A673 (cell line): ENCODE measurements at regions not wholly inside any gene's neighbourhood (a gene's known extent, or its start where the extent isn't known, plus 50 kb on each side); places are given as distances from the start of the nearest gene placed in this dataset.

Experiments used
- BruUV-seq: library from RNA; stranded (reverse); fragments of 400-500 nt; replicated peaks from 2 replicates; lab custom pipeline; 2021; lab: Mats Ljungman, UMichigan
- CTCF ChIA-PET: fragments of 300-600 bp; sonication (Branson Sonifier 250); formaldehyde crosslinking; loops from one replicate; lab custom pipeline; 2022; ENCODE audit warnings: antibody characterized with exemption; lab: Charles Lee
- POLR2A ChIA-PET: fragments of 300-600 bp; sonication (Branson Sonifier 250); formaldehyde crosslinking; loops from one replicate; lab custom pipeline; 2022; ENCODE audit warnings: antibody characterized with exemption; ENCODE audit not compliant: low non-redundant PET; lab: Charles Lee
- DNase-seq: peaks from one replicate; pipeline ENCODE4 v3.0.0-alpha.2; 2015; ENCODE audit warnings: low spot score
- H3K27ac ChIP-seq: fragments of 200-600 bp; sonication (generic); 2 replicates; pipeline ENCODE4 v1.5.1; 2016; ENCODE audit warnings: mixed run types, low read depth, mild to moderate bottlenecking, mixed read lengths, antibody characterized with exemption, low read length; ENCODE audit not compliant: poor library complexity, severe bottlenecking
- H3K27me3 ChIP-seq: fragments of 200-600 bp; sonication (generic); replicated peaks from 2 replicates; pipeline ENCODE4 v1.6.1; 2017; ENCODE audit warnings: mixed run types, low read depth, mild to moderate bottlenecking, mixed read lengths, antibody characterized with exemption, low read length; ENCODE audit not compliant: insufficient read depth, poor library complexity
- H3K36me3 ChIP-seq: fragments of 200-600 bp; sonication (generic); 2 replicates; pipeline ENCODE4 v1.6.1; 2016; ENCODE audit warnings: mixed run types, mild to moderate bottlenecking, mixed read lengths, antibody characterized with exemption, low read length; ENCODE audit not compliant: insufficient read depth, poor library complexity, severe bottlenecking
- H3K4me1 ChIP-seq: fragments of 200-600 bp; sonication (generic); 2 replicates; pipeline ENCODE4 v1.6.1; 2017; ENCODE audit warnings: mixed run types, mild to moderate bottlenecking, mixed read lengths, antibody characterized with exemption, low read length; ENCODE audit not compliant: insufficient read depth, poor library complexity, severe bottlenecking
- H3K4me3 ChIP-seq: fragments of 200-600 bp; sonication (generic); 2 replicates; pipeline ENCODE4 v1.5.1; 2016; ENCODE audit warnings: low read depth, mixed run types, mild to moderate bottlenecking, mixed read lengths, low read length; ENCODE audit not compliant: poor library complexity, severe bottlenecking
- H3K9me3 ChIP-seq: fragments of 200-600 bp; sonication (generic); 2 replicates; pipeline ENCODE4 v1.6.1; 2016; ENCODE audit warnings: mixed run types, low read depth, mild to moderate bottlenecking, mixed read lengths, antibody characterized with exemption, low read length; ENCODE audit not compliant: poor library complexity, severe bottlenecking
- CTCF ChIP-seq: fragments of 300-800, 200-600 bp; sonication (generic); conservative IDR thresholded peaks from 2 replicates; pipeline ENCODE4 v1.5.1; 2017; ENCODE audit warnings: low read depth, mild to moderate bottlenecking, antibody characterized with exemption, low read length, moderate library complexity, mixed read lengths
- EZH2 ChIP-seq: fragments of 200-600 bp; sonication (generic); IDR thresholded peaks from 2 replicates; pipeline ENCODE4 v1.6.1; 2017; ENCODE audit warnings: borderline replicate concordance, low read depth, mild to moderate bottlenecking, mixed read lengths, antibody characterized with exemption, low read length; ENCODE audit not compliant: poor library complexity, severe bottlenecking
- intact Hi-C: fragments of 100-400 bp; cut with micrococcal nuclease; formaldehyde crosslinking; loops from one replicate; pipeline ENCODE4 v1.10.0; 2022; ENCODE audit not compliant: unreplicated experiment

- Histone ChIP-seq H3K36me3 (no peaks in the 10 kb centered on the region), H3K4me3 (no peak overlapping the region), H3K27me3 (no peaks in the 10 kb centered on the region), H3K9me3 (no peaks in the 10 kb centered on the region), H3K27ac (no peak overlapping the region), H3K4me1 (no peaks in the 10 kb centered on the region)
- BruUV-seq, result no TSS peak
- TF ChIP-seq CTCF (no peak), EZH2 (no peak)
- ChIA-PET POLR2A (no interaction called here), CTCF (no interaction called here)
- intact Hi-C loops, result no loop called here
- DNase-seq, result no peak
Measured at GRCh38 chr14:58813745-58814144, 176.0 kb downstream of the DACT1 start.

- no peak for TF ChIP-seq CTCF
- TF ChIP-seq EZH2, result no peak
- Histone ChIP-seq H3K36me3 (no peaks in the 10 kb centered on the region), H3K4me1 (no peaks in the 10 kb centered on the region), H3K27me3 (no peaks in the 10 kb centered on the region), H3K9me3 (no peaks in the 10 kb centered on the region), H3K4me3 (no peak overlapping the region), H3K27ac (no peak overlapping the region)
- CTCF ChIA-PET, result no interaction called here
- intact Hi-C loops, result no loop called here
- DNase-seq, result no peak
- no TSS peak for BruUV-seq
- POLR2A ChIA-PET, result no interaction called here
Measured at GRCh38 chr14:58814466-58814865, 176.7 kb downstream of the DACT1 start.

- no TSS peak for BruUV-seq
- DNase-seq, result no peak
- H3K4me3 ChIP-seq, result no peak overlapping the region
- H3K27ac ChIP-seq, result no peak overlapping the region
- CTCF ChIA-PET, result no interaction called here
- H3K36me3 ChIP-seq, result no peaks in the 10 kb centered on the region
- no peaks in the 10 kb centered on the region for H3K27me3 ChIP-seq
- intact Hi-C loops, result no loop called here
- H3K4me1 ChIP-seq, result no peaks in the 10 kb centered on the region
- TF ChIP-seq EZH2 (no peak), CTCF (no peak)
- H3K9me3 ChIP-seq, result no peaks in the 10 kb centered on the region
- POLR2A ChIA-PET, result no interaction called here
Measured at GRCh38 chr14:58815161-58815701, 177.5 kb downstream of the DACT1 start.
